HG03378 (cell line): ENCODE measurements at regions not wholly inside any gene's neighbourhood (a gene's known extent, or its start where the extent isn't known, plus 50 kb on each side); places are given as distances from the start of the nearest gene placed in this dataset.

ENCODE experiments used
- ATAC-seq: cut with Tn5 transposase; IDR thresholded peaks from one replicate; pipeline ENCODE4 v1.9.1; 2021; ENCODE audit warnings: mild to moderate bottlenecking, moderate library complexity; ENCODE audit not compliant: unreplicated experiment

DNA sequence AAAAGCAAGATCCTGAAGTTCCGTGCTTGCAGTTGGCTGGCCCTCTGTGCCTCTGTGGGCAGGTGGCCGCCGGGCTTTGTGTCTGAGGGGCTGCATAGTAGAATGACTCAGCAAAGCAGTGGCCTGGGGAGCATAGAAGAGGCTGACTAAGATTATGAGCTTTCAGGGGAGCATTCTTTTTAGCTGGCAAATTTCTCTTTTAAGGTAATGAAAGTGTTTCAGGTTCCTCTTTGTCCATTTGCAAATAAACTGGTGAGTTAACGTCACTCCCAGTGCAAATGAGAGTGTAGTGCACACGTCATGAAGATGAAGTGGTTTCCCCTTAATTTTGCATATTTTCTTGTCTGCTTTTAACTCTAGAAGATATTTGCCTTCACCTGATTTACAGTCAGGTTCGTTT lies 98.6 kb downstream of the BCL2L11 start:
- ATAC-seq: peak; percentile 93

DNA sequence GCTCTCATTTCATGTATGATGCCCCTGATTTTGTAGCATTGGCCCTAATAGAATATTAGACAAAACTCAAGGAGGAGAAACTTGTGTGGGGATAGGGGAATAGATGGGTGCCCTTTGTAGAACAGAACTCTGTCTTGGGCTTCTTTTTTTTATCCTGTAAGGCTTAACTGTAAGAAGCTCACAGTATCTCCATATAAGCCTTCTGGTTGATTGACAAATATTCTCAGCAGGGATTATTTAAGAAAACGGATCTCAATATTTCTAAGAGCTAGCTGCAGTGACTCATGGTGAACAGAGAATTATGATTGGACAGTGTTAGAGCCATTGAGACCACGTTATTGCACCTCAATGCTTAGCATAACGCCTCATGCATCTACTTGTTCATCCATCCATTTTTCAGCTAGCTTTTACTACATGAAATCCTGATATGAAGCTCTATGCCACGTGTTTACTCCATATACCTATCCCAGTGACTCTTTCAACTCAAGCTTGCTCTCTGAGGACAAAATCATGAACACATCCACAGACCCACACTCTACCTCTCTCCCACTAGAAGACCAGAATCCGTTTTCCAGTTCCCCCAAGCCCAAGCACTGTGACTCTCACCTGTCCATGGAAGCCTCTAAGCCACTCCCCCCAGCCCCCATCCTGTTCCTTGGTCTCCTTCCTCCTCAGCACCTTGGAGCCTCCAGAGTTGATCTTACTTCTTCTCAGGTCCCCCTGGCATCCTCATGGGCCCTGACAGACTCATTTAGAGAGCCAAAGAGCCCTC lies 99.2 kb downstream of the BCL2L11 start:
- peak; percentile 2 for ATAC-seq

DNA sequence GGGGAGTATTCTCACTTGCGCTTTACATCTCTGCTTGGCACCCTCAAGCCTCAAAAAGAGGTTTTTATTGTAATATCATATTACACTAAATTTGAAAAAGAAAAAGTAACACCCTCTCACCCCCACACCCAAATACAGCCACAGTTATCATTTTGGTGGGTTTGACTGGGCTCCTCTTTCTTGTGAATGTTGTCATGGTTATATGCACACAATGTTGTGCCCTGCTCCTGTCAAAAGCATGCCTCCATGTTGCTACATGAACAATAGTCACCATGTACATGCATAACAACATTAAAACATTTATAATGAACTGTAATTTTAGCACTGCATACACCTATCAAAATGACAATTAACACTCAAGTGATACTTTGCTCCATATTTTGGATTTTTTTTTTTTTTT lies 100.2 kb downstream of the BCL2L11 start:
- no peak for ATAC-seq

GRCh38 chr2:111221701-111222100 lies 101.0 kb downstream of the BCL2L11 start:
- ATAC-seq: no peak

DNA sequence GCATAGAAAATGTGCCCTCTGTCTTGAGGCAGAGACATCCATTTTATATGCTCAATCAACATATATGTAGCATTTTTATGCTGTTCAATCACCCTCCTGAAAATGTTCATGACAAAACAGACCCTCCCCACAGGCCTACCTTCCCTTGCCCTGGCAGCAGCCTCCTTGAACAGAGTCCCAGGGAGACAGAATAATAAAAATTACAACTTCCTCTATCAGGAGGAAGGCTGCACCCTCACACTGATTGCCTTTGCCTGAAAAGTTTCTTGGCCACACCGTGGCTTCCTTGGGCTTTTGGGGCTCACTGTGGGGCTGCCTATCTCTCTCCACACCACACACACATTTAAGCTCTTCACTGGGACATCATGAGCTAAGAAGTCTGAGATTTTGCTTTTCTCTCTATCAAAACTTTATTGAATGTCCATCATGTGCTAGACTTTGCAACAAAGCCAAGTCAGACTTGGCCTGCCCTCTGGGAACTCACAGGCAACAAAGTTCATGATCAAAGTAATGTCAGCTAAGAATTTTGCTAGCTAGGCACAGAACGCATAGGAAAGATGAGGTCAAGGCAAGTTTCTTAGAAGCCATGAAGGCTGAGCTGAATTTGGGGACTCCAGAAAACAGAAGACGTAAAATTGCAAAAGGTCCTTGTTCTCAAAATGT lies 101.6 kb downstream of the BCL2L11 start:
- no peak for ATAC-seq

DNA sequence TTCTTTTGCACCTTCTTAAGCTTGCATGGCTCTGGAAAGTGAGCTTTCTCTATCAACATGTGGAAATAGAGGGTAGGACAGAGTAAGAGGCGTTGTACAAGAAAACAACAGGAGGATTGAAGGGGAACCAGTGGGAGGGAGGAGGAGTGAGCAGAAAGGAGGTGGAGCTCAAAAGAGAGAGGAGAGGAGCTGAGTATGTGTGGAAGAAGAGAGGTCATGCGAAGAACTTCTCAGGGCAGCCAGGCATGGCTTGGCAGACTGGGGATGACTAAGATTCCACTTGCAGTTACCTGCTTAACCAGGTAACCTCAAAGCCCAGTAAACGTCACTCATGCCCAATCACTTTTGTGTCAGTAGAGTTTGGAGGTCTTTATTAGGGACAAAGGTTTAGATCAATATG lies 105.1 kb downstream of the BCL2L11 start:
- ATAC-seq: no peak

GRCh38 chr2:111226876-111227700 lies 106.4 kb downstream of the BCL2L11 start:
- ATAC-seq: no peak

DNA sequence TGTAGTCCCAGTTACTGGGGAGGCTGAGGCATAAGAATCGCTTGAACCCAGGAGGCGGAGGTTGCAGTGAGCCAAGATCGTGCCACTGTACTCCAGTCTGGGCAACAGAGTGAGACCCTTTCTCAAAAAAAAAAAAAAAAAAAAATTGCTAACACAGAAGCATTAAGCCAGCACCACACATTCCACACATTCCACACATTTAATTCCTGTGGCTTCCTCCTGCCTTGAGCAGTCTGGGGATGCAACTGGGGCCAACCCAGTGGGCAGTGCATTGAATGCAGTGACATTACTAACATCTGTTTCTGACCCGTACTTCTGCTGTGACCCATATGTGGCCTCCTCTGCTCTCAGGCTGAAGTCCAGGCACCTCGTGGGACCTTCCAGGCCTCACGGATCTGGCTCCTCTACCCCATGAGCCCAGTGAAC lies 107.0 kb downstream of the BCL2L11 start:
- ATAC-seq: no peak

DNA sequence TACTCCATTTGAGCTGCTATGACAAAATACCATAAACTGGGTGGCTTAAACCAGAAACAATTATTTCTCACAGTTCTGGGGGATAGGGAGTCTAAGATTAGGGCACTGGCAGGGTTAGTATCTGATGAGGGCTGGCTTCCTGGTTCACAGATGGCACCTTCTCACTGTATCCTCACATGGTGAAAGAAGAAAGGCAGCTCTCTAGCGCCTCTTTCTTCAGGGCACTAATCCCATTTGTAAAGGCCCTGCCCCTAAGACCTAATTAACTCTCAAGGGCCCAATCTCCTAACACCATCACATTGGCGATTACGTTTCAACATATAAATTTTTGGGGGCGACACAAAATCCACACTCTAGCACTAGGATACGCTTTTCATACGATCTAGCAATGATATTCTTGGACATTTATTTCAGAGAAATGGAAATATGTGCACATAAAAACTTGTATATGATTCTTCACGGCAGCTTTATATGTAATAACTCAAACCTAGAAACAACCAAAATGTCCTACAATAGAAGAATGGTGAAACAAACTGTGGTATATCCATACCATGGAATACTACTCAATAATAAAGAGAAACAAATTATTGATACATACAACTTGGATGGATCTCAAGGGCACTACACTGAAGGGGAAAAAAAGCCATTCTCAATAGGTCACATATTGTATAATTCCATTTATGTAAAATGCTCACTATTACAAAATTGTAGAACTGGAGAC lies 111.0 kb downstream of the BCL2L11 start:
- no peak for ATAC-seq

DNA sequence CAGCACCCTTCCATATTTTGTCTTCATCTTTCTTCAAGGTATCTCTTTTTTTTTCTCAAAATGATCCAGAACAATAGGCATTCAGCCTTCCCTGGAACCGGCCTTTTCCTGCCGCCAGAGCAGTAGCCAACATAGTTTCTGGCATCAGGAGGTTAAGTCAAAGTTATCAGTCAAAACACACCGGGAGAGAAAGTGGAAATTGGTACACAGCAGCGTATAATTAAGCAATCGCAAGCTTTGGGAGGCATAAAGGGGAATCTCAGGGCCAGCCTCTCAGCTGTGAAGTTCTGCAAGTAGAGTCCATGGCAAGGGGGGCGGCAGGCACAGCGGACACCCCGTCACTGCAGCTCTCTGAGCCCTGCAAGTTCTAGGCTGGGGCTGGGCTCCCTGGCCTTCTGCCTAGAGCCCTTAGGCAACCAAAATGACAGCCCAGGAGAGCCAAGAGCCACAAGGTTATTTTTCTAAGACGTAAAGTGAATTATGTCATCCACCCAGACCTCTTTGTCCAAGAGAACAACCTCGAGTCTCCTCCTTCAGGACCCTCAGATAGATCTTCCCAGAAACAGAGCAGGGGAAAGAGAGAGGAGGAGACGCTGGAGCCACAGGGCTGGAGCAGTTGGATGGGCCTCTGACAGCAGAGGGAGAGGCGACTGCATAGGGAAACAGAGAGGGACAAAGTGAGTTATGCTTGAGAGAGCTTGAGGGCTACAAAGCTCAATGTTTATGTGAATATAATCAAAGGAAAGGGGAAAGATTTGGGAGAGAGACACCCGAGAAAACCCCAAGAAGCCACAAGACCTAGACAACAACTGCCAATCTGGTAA lies 114.7 kb downstream of the BCL2L11 start:
- no peak for ATAC-seq

DNA sequence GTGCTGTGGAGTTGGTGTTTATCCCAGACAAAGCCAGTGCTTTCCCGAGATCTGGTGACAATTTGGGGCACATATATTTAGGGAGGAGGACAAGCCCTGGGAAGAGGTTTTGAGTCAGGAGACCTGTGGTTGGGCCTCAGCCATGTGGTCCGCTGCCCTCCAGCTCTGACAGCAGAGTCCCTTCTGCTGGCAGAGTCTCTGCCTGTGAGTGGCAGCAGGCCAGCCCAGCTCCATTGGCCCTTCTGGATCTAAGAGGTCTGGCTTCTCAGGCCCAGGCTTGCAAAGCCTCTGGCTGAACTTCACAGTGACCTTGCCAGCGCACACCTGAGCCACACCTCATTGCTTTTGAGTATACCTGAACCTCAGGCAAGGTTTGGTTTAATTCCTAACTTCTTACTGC lies 115.3 kb downstream of the BCL2L11 start:
- no peak for ATAC-seq

- no peak for ATAC-seq
Measured at GRCh38 chr2:111238296-111238695, 117.6 kb downstream of the BCL2L11 start.

DNA sequence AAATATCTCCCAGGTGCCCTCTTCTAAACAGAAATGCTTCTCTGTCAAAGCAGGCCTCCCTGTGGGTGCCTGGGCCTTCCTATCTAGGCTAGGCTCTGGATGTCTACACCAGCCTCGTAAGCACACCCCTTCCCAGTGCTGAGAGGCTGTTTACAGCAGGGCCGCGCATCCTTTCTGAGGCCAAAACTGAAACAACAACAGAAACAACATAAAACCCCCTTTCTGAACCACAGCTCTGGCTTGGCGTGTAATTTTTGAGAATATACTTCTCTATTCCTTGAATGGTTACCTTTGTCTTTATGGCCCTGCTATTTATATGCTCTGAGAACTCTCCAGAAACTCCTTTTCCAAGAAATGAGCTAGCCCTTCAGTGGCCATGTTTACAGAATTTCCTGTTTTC lies 118.4 kb downstream of the BCL2L11 start:
- peak; percentile 77 for ATAC-seq

DNA sequence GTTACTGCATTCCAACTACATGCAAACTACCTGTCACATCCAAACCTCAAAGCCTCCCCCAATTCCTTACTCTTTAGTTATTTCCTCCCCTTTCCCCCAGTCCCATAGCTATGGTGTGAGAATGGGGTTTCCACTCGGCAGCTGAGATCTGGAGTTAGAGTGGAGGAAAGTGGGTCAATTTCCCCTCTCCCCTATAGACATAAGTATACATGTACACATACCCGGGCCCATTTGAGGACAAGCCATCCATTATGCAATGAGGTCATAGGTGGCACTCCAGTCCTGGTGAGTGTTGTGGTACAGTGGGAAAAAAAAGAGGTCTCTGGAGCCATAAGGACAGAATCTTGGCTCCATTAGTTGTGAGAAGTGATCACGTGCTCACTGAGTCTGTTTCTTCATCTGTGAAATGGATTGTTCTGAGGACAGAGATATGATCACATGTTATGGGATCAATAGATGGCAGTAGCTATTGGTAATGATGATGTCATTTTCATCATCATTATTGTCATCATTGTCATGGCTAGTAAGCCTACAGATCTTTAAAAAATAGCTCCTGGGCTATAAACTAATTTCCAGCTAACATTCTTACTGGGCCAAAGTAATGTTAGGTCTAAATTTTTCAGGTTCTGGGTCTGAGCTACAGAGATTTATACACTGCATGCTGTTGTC lies 119.0 kb downstream of the BCL2L11 start:
- no peak for ATAC-seq

- ATAC-seq: no peak
Measured at GRCh38 chr2:111243295-111243694, 122.6 kb downstream of the BCL2L11 start.

DNA sequence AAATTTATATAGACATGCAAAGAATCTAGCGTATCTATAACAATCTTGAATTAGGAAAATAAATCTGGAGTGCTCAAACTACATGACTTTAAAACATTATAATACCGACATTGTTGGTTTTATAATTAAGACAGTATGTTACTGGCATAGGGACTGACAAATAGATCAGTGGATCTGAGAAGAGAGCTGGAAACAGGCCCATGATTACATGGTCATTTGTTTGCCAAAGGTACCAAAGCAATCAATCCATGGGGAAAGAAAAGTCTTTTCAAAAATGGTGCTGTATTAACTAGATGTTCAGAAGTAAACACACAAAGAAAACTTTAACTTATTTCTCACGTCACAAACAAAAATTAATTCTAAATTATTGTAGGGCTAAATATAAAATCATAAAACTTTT lies 124.2 kb downstream of the BCL2L11 start:
- no peak for ATAC-seq

GRCh38 chr2:111246620-111247061 lies 125.9 kb downstream of the BCL2L11 start:
- no peak for ATAC-seq

GRCh38 chr2:111247491-111247890 lies 126.8 kb downstream of the BCL2L11 start:
- no peak for ATAC-seq

GRCh38 chr2:111249806-111250205 lies 129.1 kb downstream of the BCL2L11 start:
- ATAC-seq: no peak
